A673 (cell line): ENCODE measurements at regions not wholly inside any gene's neighbourhood (a gene's known extent, or its start where the extent isn't known, plus 50 kb on each side); places are given as distances from the start of the nearest gene placed in this dataset.

Experiments
- BruUV-seq: library from RNA; stranded (reverse); fragments of 400-500 nt; replicated peaks from 2 replicates; lab custom pipeline; 2021; lab: Mats Ljungman, UMichigan
- CTCF ChIA-PET: fragments of 300-600 bp; sonication (Branson Sonifier 250); formaldehyde crosslinking; loops from one replicate; lab custom pipeline; 2022; ENCODE audit warnings: antibody characterized with exemption; lab: Charles Lee
- POLR2A ChIA-PET: fragments of 300-600 bp; sonication (Branson Sonifier 250); formaldehyde crosslinking; loops from one replicate; lab custom pipeline; 2022; ENCODE audit warnings: antibody characterized with exemption; ENCODE audit not compliant: low non-redundant PET; lab: Charles Lee
- DNase-seq: peaks from one replicate; pipeline ENCODE4 v3.0.0-alpha.2; 2015; ENCODE audit warnings: low spot score
- H3K27ac ChIP-seq: fragments of 200-600 bp; sonication (generic); 2 replicates; pipeline ENCODE4 v1.5.1; 2016; ENCODE audit warnings: mixed run types, low read depth, mild to moderate bottlenecking, mixed read lengths, antibody characterized with exemption, low read length; ENCODE audit not compliant: poor library complexity, severe bottlenecking
- H3K27me3 ChIP-seq: fragments of 200-600 bp; sonication (generic); replicated peaks from 2 replicates; pipeline ENCODE4 v1.6.1; 2017; ENCODE audit warnings: mixed run types, low read depth, mild to moderate bottlenecking, mixed read lengths, antibody characterized with exemption, low read length; ENCODE audit not compliant: insufficient read depth, poor library complexity
- H3K36me3 ChIP-seq: fragments of 200-600 bp; sonication (generic); 2 replicates; pipeline ENCODE4 v1.6.1; 2016; ENCODE audit warnings: mixed run types, mild to moderate bottlenecking, mixed read lengths, antibody characterized with exemption, low read length; ENCODE audit not compliant: insufficient read depth, poor library complexity, severe bottlenecking
- H3K4me1 ChIP-seq: fragments of 200-600 bp; sonication (generic); 2 replicates; pipeline ENCODE4 v1.6.1; 2017; ENCODE audit warnings: mixed run types, mild to moderate bottlenecking, mixed read lengths, antibody characterized with exemption, low read length; ENCODE audit not compliant: insufficient read depth, poor library complexity, severe bottlenecking
- H3K4me3 ChIP-seq: fragments of 200-600 bp; sonication (generic); 2 replicates; pipeline ENCODE4 v1.5.1; 2016; ENCODE audit warnings: low read depth, mixed run types, mild to moderate bottlenecking, mixed read lengths, low read length; ENCODE audit not compliant: poor library complexity, severe bottlenecking
- H3K9me3 ChIP-seq: fragments of 200-600 bp; sonication (generic); 2 replicates; pipeline ENCODE4 v1.6.1; 2016; ENCODE audit warnings: mixed run types, low read depth, mild to moderate bottlenecking, mixed read lengths, antibody characterized with exemption, low read length; ENCODE audit not compliant: poor library complexity, severe bottlenecking
- CTCF ChIP-seq: fragments of 300-800, 200-600 bp; sonication (generic); conservative IDR thresholded peaks from 2 replicates; pipeline ENCODE4 v1.5.1; 2017; ENCODE audit warnings: low read depth, mild to moderate bottlenecking, antibody characterized with exemption, low read length, moderate library complexity, mixed read lengths
- EZH2 ChIP-seq: fragments of 200-600 bp; sonication (generic); IDR thresholded peaks from 2 replicates; pipeline ENCODE4 v1.6.1; 2017; ENCODE audit warnings: borderline replicate concordance, low read depth, mild to moderate bottlenecking, mixed read lengths, antibody characterized with exemption, low read length; ENCODE audit not compliant: poor library complexity, severe bottlenecking
- intact Hi-C: fragments of 100-400 bp; cut with micrococcal nuclease; formaldehyde crosslinking; loops from one replicate; pipeline ENCODE4 v1.10.0; 2022; ENCODE audit not compliant: unreplicated experiment

- ChIA-PET POLR2A (no interaction called here), CTCF (no interaction called here)
- Histone ChIP-seq H3K9me3 (no peaks in the 10 kb centered on the region), H3K4me1 (peaks cover 35% of the 10 kb centered on the region), H3K27me3 (no peaks in the 10 kb centered on the region), H3K36me3 (peaks cover 9% of the 10 kb centered on the region), H3K4me3 (no peak overlapping the region), H3K27ac (no peak overlapping the region)
- BruUV-seq, result no TSS peak
- no peak for TF ChIP-seq CTCF
- TF ChIP-seq EZH2, result no peak
- DNase-seq, result no peak
- intact Hi-C loops, result no loop called here
Observed at GRCh38 chr12:124437617-124438436, 129.6 kb downstream of the NCOR2 start.

- H3K27me3 ChIP-seq, result no peaks in the 10 kb centered on the region
- ChIA-PET POLR2A (no interaction called here), CTCF (no interaction called here)
- peaks cover 9% of the 10 kb centered on the region for H3K36me3 ChIP-seq
- H3K4me3 ChIP-seq, result no peak overlapping the region
- no peak for DNase-seq
- H3K9me3 ChIP-seq, result no peaks in the 10 kb centered on the region
- BruUV-seq, result no TSS peak
- TF ChIP-seq CTCF, result no peak
- TF ChIP-seq EZH2, result no peak
- peaks cover 31% of the 10 kb centered on the region for H3K4me1 ChIP-seq
- H3K27ac ChIP-seq, result no peak overlapping the region
- intact Hi-C loops, result no loop called here
Observed at GRCh38 chr12:124437121-124437520, 130.3 kb downstream of the NCOR2 start.

GRCh38 chr12:124436366-124436765, 131.0 kb downstream of the NCOR2 start:
- no peak overlapping the region for H3K27ac ChIP-seq
- ChIA-PET CTCF (no interaction called here), POLR2A (no interaction called here)
- peaks cover 9% of the 10 kb centered on the region for H3K36me3 ChIP-seq
- H3K4me3 ChIP-seq, result no peak overlapping the region
- no peaks in the 10 kb centered on the region for H3K27me3 ChIP-seq
- TF ChIP-seq CTCF (no peak), EZH2 (no peak)
- intact Hi-C loops, result no loop called here
- peaks cover 23% of the 10 kb centered on the region for H3K4me1 ChIP-seq
- no TSS peak for BruUV-seq
- DNase-seq, result no peak
- H3K9me3 ChIP-seq, result no peaks in the 10 kb centered on the region
